ENCODE measurements at regions not wholly inside any gene's neighbourhood (a gene's known extent, or its start where the extent isn't known, plus 50 kb on each side); places are given as distances from the start of the nearest gene placed in this dataset.

GRCh38 chr10:123952099-123952498 is 60.5 kb upstream of the CPXM2 start:
- no peak for DNase-seq

- DNase-seq, result no peak
Measured at GRCh38 chr10:123948030-123948823, 56.6 kb upstream of the CPXM2 start.

DNA sequence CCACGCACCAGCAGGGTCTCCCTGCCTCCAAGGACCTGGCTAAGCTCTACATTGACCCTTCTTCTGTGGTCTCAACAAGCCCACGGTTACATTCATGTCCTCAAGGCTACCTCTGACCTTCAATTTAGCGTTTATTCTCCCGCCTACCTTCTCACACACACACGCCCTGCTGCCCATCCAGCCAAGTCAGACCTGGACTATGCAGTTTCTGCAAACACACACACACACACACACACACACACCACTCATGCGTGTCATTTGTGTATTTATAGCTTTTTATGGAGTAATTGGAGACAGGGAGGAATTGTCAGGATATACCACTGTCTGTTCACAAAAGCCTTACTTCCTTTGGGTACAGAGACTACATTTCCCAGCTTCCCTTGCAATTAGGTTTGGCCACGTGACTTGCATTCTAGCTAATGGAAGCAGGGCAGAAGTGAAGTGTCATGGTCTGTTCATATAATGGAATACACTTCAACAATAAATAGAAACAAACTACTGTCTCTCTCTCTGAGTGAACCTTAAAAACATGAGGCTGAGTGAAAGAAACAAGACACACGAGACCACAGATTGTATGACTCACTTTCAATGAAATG is 53.8 kb upstream of the CPXM2 start:
- peak; percentile 52 for DNase-seq

GRCh38 chr10:123944661-123945060 is 53.1 kb upstream of the CPXM2 start:
- DNase-seq, result no peak

GRCh38 chr10:123943307-123943706 is 51.7 kb upstream of the CPXM2 start:
- no peak for DNase-seq

DNA sequence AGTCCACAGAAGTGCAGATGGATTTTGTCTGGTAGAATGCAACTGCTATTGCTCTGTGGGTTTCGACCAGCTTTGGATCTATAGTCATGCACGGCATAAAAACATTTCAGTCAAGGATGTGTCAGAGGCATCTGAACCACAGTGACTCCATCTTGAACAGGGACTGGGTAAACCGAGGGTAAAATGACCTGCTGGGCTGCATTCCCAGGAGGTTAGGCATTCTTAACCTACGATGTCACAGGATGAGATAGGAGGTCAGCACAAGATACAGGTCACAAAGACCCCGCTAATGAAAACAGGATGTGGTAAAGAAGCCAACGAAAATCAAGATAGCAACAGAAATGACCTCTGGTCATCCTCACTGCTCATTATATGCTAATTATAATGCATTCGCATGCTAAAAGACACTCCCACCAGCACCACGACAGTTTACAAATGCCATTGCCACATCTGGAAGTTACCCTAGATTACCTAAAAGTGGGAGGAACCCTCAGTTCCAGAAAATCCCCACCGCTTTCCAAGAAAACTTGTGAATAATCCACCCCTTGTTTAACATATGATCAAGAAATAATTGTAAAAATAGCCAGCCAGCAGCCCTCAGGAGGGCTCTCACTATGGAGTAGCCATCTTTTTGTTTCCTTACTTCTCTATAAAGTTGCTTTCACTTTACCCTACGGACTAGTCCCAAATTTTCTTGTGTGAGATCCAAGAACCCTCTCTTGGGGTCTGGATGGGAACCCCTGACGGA is 50.7 kb upstream of the CPXM2 start:
- peak; percentile 10 for DNase-seq

Data from EL (cell line).